ENCODE measurements at regions not wholly inside any gene's neighbourhood (a gene's known extent, or its start where the extent isn't known, plus 50 kb on each side); places are given as distances from the start of the nearest gene placed in this dataset.

DNA sequence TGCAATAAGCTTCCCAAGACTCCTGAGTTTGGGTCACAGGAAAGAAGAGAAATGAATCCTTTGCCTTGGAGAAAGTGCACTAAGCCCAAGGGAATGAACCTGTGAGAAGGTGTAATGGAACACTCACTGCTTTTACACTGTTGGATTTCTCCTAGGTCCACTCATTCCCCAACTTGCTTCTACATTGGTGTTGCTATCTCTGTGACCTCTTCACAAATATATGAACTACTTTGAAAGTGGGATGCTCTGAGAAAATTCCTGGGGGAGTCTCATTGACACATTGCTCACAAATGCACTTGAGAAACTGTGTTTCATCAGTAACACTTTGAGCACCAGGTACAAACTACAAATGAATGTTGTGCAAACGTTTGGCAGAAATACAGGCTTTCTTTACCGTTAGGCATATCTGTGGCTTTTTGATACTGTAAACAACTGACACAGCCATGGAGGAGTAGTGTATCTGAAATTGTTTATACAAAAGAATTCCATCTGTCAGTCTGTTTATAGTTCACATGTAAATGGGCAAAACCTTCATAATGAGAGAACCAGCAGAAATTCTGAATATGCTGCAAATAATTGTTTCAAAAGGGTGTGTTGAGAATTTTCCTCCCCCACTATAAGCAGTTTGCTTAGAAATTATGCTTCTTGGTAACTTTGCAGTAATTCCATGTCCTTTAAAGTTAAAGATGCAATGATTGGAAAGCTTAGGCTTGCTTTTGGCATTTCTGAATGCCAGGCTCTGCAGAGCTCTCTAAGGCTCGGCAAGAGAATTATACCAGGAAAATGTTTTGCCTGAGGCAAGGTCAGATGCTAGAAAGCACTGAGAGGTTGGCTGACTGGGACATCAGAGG, 348.5 kb upstream of the DDHD1 start:
- DNase-seq: peak; percentile 70

DNA sequence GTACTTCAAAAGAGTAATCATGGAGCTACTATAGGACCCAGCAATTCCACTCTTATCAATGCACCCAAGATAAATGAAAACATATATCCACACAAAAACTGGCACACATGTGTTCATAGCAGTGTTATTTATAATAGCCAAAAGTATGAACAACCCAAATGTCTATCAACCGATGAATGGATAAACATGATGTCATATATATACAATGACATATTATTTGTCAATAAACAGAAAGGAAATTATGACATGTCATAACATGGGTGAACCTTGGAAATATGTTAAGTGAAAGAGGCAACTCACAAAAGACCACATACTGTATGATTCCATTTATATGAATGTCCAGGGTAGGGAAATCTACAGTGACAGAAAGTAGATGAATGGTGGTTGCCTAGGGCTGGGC, 347.1 kb upstream of the DDHD1 start:
- DNase-seq: no peak

DNA sequence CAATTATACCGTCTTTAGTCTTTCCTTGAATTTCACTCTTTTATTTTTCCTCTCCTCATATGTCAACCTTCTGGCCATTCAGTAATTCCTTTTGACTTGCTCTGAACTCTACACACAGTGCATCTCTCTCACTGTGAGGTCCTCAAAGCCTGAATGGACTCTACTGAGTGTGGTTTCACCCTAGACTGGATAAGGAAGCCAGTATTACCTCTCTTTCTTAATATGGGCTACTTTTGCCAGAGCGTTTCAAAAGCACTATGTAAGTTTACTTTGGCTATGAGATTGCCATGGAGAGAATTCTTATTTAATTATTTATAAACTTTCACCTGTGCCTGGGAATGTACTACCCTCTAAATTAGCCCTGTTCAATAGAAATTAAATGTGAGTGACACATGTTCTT, 343.5 kb upstream of the DDHD1 start:
- no peak for DNase-seq

- no peak for DNase-seq
These were observed 342.8 kb upstream of the DDHD1 start for GRCh38 chr14:53495846-53496343.

GRCh38 chr14:53494587-53494986, 341.5 kb upstream of the DDHD1 start:
- DNase-seq: no peak

GRCh38 chr14:53493860-53494259, 340.7 kb upstream of the DDHD1 start:
- DNase-seq: no peak

DNA sequence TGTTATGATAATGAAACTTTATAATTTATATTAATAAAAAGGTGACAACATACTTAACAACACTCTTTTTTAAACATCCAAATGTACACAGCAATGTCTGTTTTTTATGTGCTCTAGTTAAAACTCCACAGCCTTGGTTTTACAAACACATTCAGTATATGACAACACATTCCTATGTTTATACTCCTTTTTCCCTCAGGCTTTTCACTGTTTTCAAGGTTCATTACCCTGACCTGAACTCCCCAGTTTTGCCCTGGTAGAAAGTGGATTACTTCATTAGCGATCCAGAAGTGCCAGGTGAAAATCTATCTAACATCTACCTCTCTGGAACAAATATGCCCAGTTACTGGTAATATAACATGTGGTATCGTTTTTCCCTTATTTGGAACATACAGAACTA, 340.2 kb upstream of the DDHD1 start:
- no peak for DNase-seq

DNA sequence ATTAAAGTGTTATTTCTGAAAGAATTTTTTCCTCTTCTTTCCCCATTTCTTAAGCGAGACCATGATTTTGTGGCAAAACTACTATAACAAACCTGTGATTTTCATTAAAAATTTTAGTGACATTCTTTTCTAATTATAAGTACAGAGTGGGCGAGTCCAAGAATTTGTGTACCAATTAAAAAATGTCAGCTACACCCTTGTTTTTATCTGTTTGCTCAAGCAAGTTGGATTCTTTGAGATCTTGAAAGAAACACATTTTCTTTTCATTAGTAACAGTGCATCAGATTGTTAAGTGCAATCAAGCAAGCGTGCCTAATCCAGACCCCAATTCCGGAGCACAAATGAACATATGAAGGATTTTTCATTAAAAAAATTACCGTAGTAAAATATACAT, 338.8 kb upstream of the DDHD1 start:
- no peak for DNase-seq

GRCh38 chr14:53491256-53491883, 338.2 kb upstream of the DDHD1 start:
- DNase-seq: peak; percentile 80

GRCh38 chr14:53478174-53478573, 325.1 kb upstream of the DDHD1 start:
- DNase-seq: no peak

GRCh38 chr14:53473480-53473879, 320.4 kb upstream of the DDHD1 start:
- no peak for DNase-seq

DNA sequence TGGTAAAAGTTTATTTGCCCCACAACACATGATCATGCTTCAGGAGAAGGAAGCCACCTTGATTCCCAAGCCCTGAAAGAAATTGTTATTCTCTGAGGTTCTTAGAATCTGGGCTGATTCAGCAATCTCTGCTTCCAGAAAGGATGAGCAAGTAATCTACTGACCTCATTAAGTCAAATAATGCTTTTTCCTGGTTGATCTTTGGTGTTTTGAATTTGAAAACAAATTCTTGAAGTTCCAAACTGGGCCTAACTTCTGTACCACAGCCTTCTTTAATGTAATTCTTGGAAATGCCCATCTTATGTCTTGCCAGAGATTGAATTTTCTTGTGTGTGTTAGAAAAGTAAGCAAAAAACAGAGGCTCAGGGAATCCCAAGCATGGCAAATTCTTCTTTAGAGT, 319.2 kb upstream of the DDHD1 start:
- no peak for DNase-seq

- DNase-seq: peak; percentile 3
These were observed 317.4 kb upstream of the DDHD1 start for GRCh38 chr14:53470351-53471043.

GRCh38 chr14:53468876-53469275, 315.8 kb upstream of the DDHD1 start:
- DNase-seq: no peak

DNA sequence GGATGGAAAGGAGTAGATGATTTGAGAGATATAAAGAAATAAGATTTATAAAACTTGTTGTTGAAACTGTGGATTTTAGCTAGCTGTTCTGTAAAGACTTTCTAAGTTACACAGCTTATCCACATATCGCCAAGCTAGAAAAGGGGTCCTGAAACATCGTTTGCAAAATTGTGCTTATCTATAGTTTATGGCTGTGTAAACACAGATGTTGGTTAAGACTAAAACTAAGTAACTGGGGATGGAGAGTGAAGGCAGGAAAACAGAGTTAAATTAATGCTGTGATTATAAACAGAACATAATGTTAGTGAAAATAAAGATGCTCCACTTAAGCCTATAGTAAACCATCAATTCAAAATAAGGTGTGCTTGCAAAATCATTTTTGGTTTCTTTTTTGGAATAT, 311.3 kb upstream of the DDHD1 start:
- DNase-seq: no peak

DNA sequence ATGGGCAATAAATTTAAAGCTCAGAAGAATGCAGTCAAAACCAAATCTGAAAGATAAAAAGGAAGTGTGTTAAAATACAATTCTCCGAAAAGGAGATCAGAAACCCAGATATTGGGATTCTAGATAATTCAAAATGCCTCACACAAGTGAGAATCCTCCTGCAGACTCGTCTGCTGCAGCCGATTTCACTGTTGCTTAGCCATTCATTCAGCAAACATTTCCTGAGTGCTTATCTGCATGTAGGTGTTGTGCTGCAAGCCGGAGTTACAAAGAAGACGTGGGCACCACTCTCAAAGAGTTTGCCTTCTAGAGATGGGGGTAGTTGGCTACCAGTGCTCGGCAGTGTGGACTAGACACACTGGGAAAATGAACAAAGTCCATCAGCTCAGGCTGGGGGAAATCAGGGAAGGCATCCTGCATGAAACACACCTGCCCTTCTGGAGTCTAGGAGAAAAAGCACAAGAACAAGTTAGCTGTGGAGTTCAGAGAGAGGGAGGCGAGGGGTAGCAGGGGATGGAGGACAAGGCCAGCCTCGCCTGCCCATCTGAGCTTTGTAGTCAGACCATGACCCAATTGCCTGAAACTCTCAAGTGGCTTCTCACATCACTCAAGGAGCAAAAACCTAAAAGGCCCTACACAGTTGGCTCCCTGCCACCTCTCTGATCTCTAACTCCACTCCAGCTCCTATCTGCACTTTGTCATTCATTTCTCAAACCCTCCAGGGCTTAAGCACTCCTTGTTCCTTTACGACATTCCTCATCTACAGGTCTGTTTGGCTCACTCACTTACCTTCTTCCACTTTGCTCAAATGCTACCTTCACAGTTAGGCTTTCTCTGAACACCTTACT, 310.0 kb upstream of the DDHD1 start:
- DNase-seq: no peak

- no peak for DNase-seq
These were observed 308.7 kb upstream of the DDHD1 start for GRCh38 chr14:53461858-53462257.

- DNase-seq: no peak
These were observed 307.4 kb upstream of the DDHD1 start for GRCh38 chr14:53460544-53460943.

- DNase-seq: peak; percentile 72
These were observed 305.3 kb upstream of the DDHD1 start for GRCh38 chr14:53458368-53458814.

GRCh38 chr14:53456931-53457330, 303.8 kb upstream of the DDHD1 start:
- no peak for DNase-seq

GRCh38 chr14:53452005-53452673, 299.0 kb upstream of the DDHD1 start:
- no peak for DNase-seq

DNA sequence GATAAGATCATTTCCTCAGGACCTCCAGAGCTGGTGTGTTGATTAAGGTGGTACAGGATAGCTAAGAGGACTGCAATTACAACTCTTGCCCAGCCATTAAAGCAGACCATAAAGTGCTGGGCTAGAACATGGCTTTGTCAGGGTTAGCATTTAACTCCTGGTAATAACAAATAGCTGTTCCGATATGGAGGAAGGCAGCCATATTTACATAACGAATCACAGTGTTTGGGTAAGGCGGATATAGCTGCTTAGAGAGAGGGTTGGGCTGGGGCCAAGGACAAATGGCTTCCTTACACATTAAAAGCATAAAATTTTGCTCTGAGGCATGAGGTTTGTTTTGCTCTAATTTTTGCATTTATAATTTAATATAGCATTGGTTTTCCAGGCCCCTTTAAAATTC, 297.7 kb upstream of the DDHD1 start:
- peak; percentile 47 for DNase-seq
